Rectal smooth muscle tissue (tissue), 1 donor: ENCODE measurements at regions not wholly inside any gene's neighbourhood (a gene's known extent, or its start where the extent isn't known, plus 50 kb on each side); places are given as distances from the start of the nearest gene placed in this dataset.

Source experiments
- H3K27ac ChIP-seq: one replicate; pipeline ENCODE4 v1.7.0; 2013; ENCODE audit warnings: low read depth, low read length, inconsistent platforms
- H3K27me3 ChIP-seq: one replicate; pipeline ENCODE4 v1.7.0; 2013; ENCODE audit warnings: low read length; ENCODE audit not compliant: control insufficient read depth, insufficient read depth
- H3K36me3 ChIP-seq: one replicate; pipeline ENCODE4 v1.7.0; 2013; ENCODE audit warnings: low read length; ENCODE audit not compliant: control insufficient read depth, insufficient read depth
- H3K4me1 ChIP-seq: one replicate; pipeline ENCODE4 v1.7.0; 2013; ENCODE audit warnings: low read length; ENCODE audit not compliant: control insufficient read depth, insufficient read depth
- H3K4me3 ChIP-seq: one replicate; pipeline ENCODE4 v1.7.0; 2013; ENCODE audit warnings: low read length
- H3K9ac ChIP-seq: one replicate; pipeline ENCODE4 v1.7.0; 2013; ENCODE audit warnings: low read length

DNA sequence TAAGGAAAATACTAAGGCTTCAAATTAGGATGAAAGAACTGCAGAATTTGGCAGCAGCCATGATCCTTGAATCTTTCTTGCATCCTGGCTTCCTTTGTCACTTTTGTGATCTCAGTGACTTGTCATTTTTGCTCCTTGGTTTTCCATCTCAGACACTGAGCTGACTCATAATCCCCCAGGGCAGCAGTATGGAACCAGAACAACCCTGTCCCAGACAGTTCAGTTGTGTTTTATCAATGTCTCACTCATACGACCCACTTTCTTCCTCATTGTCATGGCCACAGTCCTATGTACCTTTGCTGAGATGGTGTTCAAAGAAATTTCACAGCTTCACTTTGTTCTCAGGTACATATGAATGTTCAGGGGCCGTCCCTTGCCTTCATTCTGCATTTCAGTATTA lies 488.5 kb upstream of the BTBD3 start:
- no peaks in the 10 kb centered on the region for H3K27me3 ChIP-seq
- H3K4me1 ChIP-seq, result no peaks in the 10 kb centered on the region
- H3K9ac ChIP-seq, result no peak overlapping the region
- H3K36me3 ChIP-seq, result no peaks in the 10 kb centered on the region
- H3K27ac ChIP-seq, result no peak overlapping the region
- no peak overlapping the region for H3K4me3 ChIP-seq

DNA sequence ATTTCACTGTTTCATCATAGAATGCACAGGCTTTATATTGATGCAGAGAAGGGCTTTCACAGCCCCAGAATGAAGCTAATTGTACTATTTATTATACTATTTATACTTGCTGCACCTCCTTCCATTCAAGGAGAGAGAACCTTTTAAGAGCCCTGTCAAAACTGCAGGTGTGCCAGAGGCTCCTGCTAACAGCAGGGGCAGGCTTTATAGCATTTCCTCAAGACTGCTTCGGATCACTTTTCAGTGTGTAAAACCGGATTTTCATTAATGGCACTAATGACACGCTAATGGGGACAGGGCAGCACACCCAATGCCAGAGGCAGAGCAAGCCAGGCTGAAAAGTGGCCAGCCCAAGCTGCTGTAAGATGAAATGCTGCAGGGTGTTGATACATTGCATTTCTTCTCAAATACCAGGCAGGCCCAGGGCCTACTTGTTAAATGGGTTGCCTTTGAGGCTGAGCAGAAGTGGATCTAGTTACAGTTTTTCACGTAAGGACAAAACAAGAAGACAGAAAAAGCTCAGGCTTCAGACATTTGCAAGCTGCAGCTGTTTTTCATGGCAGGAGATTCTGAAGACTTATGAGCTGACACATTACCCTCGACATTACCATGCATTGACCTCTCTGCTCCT lies 487.7 kb upstream of the BTBD3 start:
- H3K27me3 ChIP-seq, result no peaks in the 10 kb centered on the region
- H3K4me1 ChIP-seq, result no peaks in the 10 kb centered on the region
- no peak overlapping the region for H3K4me3 ChIP-seq
- no peak overlapping the region for H3K9ac ChIP-seq
- H3K36me3 ChIP-seq, result no peaks in the 10 kb centered on the region
- H3K27ac ChIP-seq, result no peak overlapping the region

DNA sequence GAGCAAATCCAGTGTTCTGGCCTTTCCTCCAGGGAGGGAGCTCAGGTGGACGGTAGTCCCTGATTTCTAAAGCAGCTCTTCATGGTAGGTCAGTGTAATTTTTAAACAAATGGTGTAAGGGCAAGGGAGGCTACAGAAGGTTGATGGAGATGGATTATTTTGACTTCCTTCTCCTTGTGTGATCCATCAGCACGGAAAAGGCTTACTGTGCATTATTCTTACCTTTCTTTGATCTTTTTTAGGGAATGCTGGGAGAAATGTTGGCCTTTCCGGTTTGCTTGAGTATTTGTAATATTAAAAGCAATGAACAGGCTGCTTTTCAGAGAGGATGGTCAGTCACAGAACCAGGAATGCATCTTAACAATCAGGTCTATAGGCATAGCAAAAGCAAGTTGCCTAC lies 487.0 kb upstream of the BTBD3 start:
- Histone ChIP-seq H3K27ac (no peak overlapping the region), H3K27me3 (no peaks in the 10 kb centered on the region), H3K4me3 (no peak overlapping the region), H3K4me1 (no peaks in the 10 kb centered on the region), H3K9ac (no peak overlapping the region), H3K36me3 (no peaks in the 10 kb centered on the region)

DNA sequence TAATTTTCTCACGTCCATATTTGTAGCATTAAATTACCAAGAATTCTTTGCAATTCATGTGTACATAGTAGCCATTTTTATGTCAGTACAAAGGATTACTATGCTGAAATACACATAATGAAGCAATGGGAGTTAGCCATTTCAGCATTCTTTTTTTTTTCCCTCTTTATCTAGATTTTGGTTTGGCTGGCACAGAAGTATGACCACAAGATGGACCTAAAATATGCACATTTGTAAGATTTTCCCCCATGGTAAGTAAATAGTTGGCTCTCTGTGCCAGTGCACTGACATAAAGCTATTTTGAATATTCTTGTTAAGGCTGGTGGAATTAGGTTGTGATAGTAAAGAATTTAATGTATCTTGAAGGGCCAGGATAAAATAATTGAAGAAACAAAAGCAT lies 486.1 kb upstream of the BTBD3 start:
- Histone ChIP-seq H3K4me1 (no peaks in the 10 kb centered on the region), H3K36me3 (no peaks in the 10 kb centered on the region), H3K9ac (no peak overlapping the region), H3K27ac (no peak overlapping the region), H3K27me3 (no peaks in the 10 kb centered on the region), H3K4me3 (no peak overlapping the region)

DNA sequence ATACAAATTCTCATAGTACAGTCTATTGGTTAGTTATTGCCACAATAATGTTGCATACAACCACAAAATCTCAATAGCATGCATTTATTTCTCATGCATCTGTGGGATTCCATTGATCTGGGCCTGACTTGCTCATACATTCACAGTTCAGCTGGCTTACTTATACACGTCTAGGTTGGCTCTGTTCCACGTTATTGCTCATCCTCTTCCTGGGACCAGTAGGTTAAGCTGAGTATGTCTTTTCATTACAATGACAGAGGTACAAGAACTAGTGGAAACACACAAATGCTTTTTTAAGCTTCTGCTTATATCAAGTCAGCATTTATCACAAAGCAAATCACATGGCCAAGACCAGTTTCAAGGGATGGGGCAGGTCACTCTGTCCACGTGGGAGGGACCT lies 485.3 kb upstream of the BTBD3 start:
- H3K4me3 ChIP-seq, result no peak overlapping the region
- H3K36me3 ChIP-seq, result no peaks in the 10 kb centered on the region
- H3K27ac ChIP-seq, result no peak overlapping the region
- no peaks in the 10 kb centered on the region for H3K4me1 ChIP-seq
- no peak overlapping the region for H3K9ac ChIP-seq
- no peaks in the 10 kb centered on the region for H3K27me3 ChIP-seq

DNA sequence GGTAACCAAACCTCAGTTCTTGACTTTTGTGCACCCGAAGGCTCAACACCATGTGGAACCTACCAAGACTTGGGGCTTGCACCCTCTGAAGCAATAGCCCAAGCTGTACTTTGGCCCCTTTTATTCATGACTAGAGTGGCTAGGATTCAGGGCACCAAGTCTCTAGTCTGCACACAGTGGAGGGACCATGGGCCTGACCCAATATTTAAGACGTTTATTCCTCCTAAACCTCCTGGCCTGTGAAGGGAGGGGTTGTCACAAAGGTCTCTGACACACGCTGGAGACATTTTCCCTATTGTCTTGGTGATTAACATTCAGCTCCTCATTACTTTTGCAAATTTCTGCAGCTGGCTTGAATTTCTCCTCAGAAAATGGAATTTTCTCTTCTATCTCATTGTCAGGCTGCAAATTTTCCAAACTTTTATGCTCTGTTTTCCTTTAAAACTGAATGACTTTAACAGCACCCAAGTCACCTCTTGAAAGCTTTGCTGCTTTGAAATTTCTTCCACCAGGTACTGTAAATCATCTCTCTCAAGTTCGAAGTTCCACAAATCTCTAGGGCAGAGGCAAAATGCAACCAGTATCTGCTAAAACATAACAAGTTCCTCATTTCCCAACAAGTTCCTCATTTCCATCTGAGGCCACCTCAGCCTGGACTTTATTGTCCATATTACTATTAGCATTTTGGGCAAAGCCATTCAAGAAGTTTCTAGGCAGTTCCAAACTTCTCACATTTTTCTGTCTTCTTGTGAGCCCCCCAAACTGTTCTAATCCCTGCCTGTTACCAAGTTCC lies 481.4 kb upstream of the BTBD3 start:
- no peak overlapping the region for H3K9ac ChIP-seq
- H3K4me3 ChIP-seq, result no peak overlapping the region
- no peaks in the 10 kb centered on the region for H3K4me1 ChIP-seq
- no peaks in the 10 kb centered on the region for H3K36me3 ChIP-seq
- H3K27ac ChIP-seq, result no peak overlapping the region
- H3K27me3 ChIP-seq, result no peaks in the 10 kb centered on the region

DNA sequence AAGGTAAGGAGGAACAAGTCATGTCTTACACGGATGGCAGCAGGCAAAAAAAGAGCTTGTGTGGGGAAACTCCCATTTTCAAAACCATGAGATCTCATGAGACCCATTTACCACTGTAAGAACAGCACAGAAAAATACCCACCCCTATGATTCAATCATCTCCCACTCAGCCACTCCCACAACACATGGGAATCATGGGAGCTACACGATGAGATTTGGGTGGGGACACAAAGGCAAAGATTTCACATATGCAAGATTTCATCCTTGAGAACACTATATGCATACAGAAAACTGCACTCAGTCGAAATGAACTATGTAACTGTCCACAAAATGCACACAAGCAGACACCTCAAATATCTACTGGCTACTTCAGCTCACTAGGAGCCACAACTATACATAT lies 480.6 kb upstream of the BTBD3 start:
- Histone ChIP-seq H3K27ac (no peak overlapping the region), H3K27me3 (no peaks in the 10 kb centered on the region), H3K36me3 (no peaks in the 10 kb centered on the region), H3K4me3 (no peak overlapping the region), H3K4me1 (no peaks in the 10 kb centered on the region), H3K9ac (no peak overlapping the region)

DNA sequence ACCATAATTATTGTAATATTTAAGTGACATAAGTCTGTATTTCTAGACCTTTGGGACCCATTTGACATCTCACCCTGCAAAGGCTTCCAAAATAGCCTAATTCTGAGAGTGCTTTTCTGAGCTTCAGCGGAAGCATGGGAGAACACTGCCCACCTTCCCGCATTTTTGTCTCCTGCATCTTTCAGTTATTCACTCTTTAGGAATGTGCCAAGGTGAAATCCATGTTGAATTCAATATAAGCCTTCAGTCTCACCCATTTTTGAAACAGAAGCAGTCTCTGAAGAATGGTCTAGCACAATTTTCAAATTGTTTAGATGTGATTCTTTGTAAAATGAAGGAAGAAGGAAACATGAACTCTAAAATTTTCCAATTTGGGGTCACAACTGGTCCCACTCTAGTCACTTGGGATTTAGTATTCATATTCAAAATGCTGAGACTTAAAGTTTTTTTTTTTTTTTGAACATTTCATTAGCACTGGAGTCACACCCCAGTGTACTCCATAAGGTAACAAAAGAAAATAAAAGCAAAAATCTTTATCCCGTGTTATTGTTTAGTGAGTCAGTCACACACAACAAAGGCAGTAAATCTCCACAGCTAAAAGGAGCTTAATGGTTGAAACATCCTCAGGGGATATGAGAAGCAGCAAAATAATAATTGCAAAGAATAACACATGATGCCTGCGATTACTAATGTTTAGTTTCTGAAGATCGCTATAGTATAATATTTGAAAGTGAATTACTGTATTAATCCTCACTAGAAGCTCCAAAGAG lies 479.9 kb upstream of the BTBD3 start:
- Histone ChIP-seq H3K4me1 (no peaks in the 10 kb centered on the region), H3K36me3 (no peaks in the 10 kb centered on the region), H3K27me3 (no peaks in the 10 kb centered on the region), H3K4me3 (no peak overlapping the region), H3K27ac (no peak overlapping the region), H3K9ac (no peak overlapping the region)

DNA sequence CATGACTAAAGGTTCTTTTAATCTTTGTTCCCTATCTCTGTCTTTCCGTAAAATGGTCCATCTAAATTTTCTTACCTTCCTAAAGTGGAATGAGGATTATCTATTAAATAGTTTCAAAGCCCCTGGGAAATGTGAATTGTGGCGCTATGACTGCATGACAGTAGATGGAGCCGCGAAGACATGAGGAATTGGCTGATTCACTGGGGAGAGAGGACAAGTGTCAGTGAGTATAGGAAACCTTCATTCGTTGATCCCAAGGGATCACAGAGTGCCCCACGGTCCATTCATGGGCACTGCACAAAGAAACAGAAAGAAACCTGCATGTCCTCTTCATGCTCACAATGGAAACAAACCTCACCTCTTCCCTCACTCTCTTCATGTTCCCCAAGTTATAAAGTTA lies 479.3 kb upstream of the BTBD3 start:
- no peaks in the 10 kb centered on the region for H3K36me3 ChIP-seq
- H3K27ac ChIP-seq, result no peak overlapping the region
- H3K4me3 ChIP-seq, result no peak overlapping the region
- no peaks in the 10 kb centered on the region for H3K27me3 ChIP-seq
- H3K9ac ChIP-seq, result no peak overlapping the region
- H3K4me1 ChIP-seq, result no peaks in the 10 kb centered on the region

DNA sequence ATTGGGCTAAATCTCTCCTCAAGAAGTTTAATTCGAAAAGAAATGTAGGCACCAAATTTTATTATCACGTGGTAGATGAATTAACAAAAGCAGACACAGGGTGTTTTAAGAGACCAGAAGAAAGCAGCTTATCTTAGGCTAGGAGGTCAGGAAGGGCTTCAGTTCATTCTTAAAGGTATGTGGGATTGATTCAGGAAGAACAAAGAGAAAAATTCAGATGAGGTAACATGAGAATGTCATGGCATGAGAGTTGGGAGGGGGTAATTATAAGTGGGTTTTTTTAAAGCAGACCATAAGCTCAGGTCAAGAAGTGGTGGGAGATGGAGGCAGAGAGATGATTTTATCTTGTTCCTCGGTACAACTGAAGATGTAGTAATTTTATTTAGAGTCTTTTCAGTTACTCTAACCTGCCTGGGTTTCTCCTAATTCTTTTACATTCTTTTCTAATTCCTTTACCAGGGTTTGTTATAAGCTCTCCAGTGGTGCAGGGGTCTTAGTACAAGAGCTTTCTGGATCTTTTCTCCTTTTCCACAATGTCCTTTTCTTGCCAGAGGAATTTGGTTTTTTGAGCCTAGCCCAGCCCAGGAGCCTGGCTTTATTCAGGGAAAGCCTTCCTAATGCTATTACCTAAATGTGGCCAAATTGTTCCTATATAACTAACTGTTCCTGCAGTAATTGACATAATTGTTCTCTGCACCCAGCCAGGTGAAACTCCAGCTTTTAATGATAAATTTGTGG lies 474.1 kb upstream of the BTBD3 start:
- H3K9ac ChIP-seq, result no peak overlapping the region
- H3K27me3 ChIP-seq, result no peaks in the 10 kb centered on the region
- no peaks in the 10 kb centered on the region for H3K36me3 ChIP-seq
- H3K4me1 ChIP-seq, result no peaks in the 10 kb centered on the region
- H3K4me3 ChIP-seq, result no peak overlapping the region
- no peak overlapping the region for H3K27ac ChIP-seq

DNA sequence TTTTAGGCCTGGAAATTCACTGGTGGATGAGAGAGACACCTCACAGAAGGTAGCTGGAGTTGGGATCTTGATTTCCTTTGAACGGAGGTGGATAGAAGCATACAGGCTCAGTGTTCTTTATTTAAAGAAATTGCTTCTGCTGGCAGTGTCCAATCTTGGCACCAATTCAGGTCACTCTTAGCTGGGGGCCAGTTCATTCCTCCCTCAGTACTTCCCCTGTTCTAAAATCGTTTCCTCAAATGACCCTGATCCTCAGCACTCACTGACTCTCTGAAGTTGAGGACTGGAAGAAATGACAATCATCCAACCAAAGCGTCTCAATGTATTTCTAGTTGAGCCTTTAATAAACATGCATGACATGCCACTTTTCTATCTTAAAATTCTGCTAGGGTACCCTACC lies 472.5 kb upstream of the BTBD3 start:
- Histone ChIP-seq H3K27me3 (no peaks in the 10 kb centered on the region), H3K36me3 (no peaks in the 10 kb centered on the region), H3K27ac (no peak overlapping the region), H3K4me1 (no peaks in the 10 kb centered on the region), H3K4me3 (no peak overlapping the region), H3K9ac (no peak overlapping the region)

DNA sequence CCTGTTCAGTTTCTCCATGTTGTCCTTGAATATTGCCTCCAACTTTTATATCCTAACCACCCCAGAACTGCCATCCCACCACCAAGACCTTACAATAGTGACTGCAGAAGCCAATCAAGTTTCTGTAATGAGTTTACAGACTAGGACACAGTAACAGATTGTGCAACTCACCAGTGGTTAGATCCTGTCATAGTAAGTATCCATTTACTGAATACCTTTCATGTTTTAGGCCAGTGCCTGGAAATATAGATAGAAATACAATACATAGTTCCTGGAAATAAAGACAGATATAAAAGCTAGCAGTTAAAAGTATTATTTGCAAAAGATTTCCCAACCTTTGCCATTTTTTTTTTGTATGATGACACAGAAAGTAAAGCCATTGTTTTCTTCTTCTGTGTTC lies 471.8 kb upstream of the BTBD3 start:
- Histone ChIP-seq H3K4me1 (no peaks in the 10 kb centered on the region), H3K27ac (no peak overlapping the region), H3K9ac (no peak overlapping the region), H3K27me3 (no peaks in the 10 kb centered on the region), H3K4me3 (no peak overlapping the region), H3K36me3 (no peaks in the 10 kb centered on the region)
